NCI-H1694 (cell line): ENCODE measurements at regions not wholly inside any gene's neighbourhood (a gene's known extent, or its start where the extent isn't known, plus 50 kb on each side); places are given as distances from the start of the nearest gene placed in this dataset.
"Not testable (repeated sequence)": the region's sequence is repeated elsewhere in the genome, so short reads cannot be mapped to it uniquely, and the experiment has no call there.

Experiments
- DNase-seq: peaks from one replicate; lab custom pipeline; 2025; lab: John Stamatoyannopoulos, UW

GRCh38 chr2:88802026-88802425 is 110.6 kb downstream of the RPIA start:
- not testable (repeated sequence) for DNase-seq

GRCh38 chr2:88807237-88807962 is 115.9 kb downstream of the RPIA start:
- DNase-seq, result no peak

- DNase-seq, result no peak
Measured at GRCh38 chr2:88808083-88808482, 116.6 kb downstream of the RPIA start.

GRCh38 chr2:88808652-88809051 is 117.2 kb downstream of the RPIA start:
- no peak for DNase-seq

- no peak for DNase-seq
Measured at GRCh38 chr2:88809216-88809615, 117.7 kb downstream of the RPIA start.

- no peak for DNase-seq
Measured at GRCh38 chr2:88810017-88810416, 118.5 kb downstream of the RPIA start.

GRCh38 chr2:88810488-88810887 is 119.0 kb downstream of the RPIA start:
- DNase-seq, result no peak

- no peak for DNase-seq
Measured at GRCh38 chr2:88811233-88811632, 119.8 kb downstream of the RPIA start.

- DNase-seq, result no peak
Measured at GRCh38 chr2:88811681-88812080, 120.2 kb downstream of the RPIA start.

- DNase-seq, result no peak
Measured at GRCh38 chr2:88813612-88814011, 122.1 kb downstream of the RPIA start.

- DNase-seq, result no peak
Measured at GRCh38 chr2:88815282-88815681, 123.8 kb downstream of the RPIA start.

- no peak for DNase-seq
Measured at GRCh38 chr2:88815697-88816096, 124.2 kb downstream of the RPIA start.

- no peak for DNase-seq
Measured at GRCh38 chr2:88818381-88818780, 126.9 kb downstream of the RPIA start.

- DNase-seq, result no peak
Measured at GRCh38 chr2:88824951-88825350, 133.5 kb downstream of the RPIA start.

- DNase-seq, result no peak
Measured at GRCh38 chr2:88826399-88826798, 134.9 kb downstream of the RPIA start.

- DNase-seq, result no peak
Measured at GRCh38 chr2:88827821-88828220, 136.3 kb downstream of the RPIA start.

GRCh38 chr2:88828397-88829137 is 137.1 kb downstream of the RPIA start:
- DNase-seq, result no peak

- DNase-seq, result no peak
Measured at GRCh38 chr2:88829607-88830463, 138.4 kb downstream of the RPIA start.

- DNase-seq, result no peak
Measured at GRCh38 chr2:88831071-88831791, 139.8 kb downstream of the RPIA start.

- DNase-seq, result no peak
Measured at GRCh38 chr2:88831792-88832248, 140.3 kb downstream of the RPIA start.

GRCh38 chr2:88832311-88832991 is 141.0 kb downstream of the RPIA start:
- DNase-seq, result no peak
